ENCODE measurements at regions not wholly inside any gene's neighbourhood (a gene's known extent, or its start where the extent isn't known, plus 50 kb on each side); places are given as distances from the start of the nearest gene placed in this dataset.

GRCh38 chr13:99866781-99867180 is 104.8 kb downstream of the ZIC5 start:
- no peak for TF ChIP-seq CTCF (IDR thresholded peaks at IDR 0.05)

GRCh38 chr13:99865420-99865930 is 106.1 kb downstream of the ZIC5 start:
- no peak for TF ChIP-seq CTCF (IDR thresholded peaks at IDR 0.05)

DNA sequence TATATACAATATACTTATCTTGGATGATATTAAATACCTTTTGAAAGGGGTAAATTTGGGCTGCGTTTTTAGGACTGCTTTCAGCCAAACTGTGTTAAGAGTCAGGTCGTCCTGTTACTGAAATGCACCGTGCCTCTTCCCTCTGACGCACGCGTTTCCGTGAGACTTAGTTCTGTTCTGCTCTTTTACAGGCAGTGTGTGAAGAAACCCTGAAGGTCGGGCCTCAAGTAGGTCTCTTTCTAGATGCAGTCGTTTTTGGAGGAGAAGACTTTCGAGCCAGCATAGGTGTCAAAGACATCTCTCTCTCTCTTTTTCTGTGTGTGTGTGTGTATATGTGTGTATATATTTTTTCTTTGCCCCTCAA is 107.0 kb downstream of the ZIC5 start:
- TF ChIP-seq CTCF (IDR thresholded peaks at IDR 0.05): no peak

- no peak for TF ChIP-seq CTCF (IDR thresholded peaks at IDR 0.05)
These were observed 107.6 kb downstream of the ZIC5 start for GRCh38 chr13:99863789-99864626.

- no peak for TF ChIP-seq CTCF (IDR thresholded peaks at IDR 0.05)
These were observed 109.3 kb downstream of the ZIC5 start for GRCh38 chr13:99862244-99862643.

DNA sequence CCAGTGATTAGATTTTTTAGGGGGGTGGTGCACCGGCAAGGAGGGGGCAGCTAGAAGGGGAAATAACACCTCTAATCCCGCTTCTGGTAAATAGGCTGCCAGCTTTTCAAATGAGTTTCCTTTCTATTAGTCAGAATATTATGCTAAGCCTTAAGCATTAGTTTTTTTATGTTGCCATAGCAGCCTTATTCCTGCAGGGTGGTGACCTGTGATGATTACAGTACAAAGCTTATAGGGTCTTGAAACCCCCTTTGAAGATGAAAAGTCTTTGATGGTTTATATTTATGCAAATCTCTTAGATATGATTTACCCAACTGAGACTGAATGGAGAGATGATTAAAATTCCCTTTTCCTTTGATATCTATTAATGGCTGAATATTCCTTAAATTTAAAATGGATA is 109.8 kb downstream of the ZIC5 start:
- TF ChIP-seq CTCF (IDR thresholded peaks at IDR 0.05): no peak

DNA sequence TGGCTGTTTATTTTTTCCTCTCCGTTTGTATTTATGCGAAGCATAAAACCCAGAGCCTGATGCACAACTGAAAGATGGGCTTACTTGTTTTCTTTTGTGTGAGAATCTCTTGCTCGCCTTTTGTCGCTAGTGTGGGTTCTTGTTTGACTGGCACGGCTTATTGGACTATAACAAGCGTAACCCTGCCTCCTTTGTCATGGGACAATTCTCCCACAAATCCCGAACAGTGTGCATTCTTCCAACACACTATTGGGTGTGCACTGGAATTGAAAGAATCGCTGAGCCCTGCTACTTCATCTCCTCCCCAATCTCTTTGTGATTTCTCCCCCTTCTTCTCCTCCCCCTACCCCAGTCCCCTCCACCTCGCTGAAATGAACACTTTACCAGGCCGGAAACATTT is 110.8 kb downstream of the ZIC5 start:
- no peak for TF ChIP-seq CTCF (IDR thresholded peaks at IDR 0.05)
